Esophagus squamous epithelium (tissue), 4 donors: ENCODE measurements at regions not wholly inside any gene's neighbourhood (a gene's known extent, or its start where the extent isn't known, plus 50 kb on each side); places are given as distances from the start of the nearest gene placed in this dataset.

Experiments
- POLR2A ChIP-seq, 4 donors: fragments of 450-650 bp; IDR thresholded peaks; one replicate each; pipeline ENCODE4 v1.6.1; 2017; ENCODE audit warnings: antibody characterized with exemption in 4 of 4, mild to moderate bottlenecking in 4 of 4, moderate library complexity in 3 of 4
- TF ChIP-seq, protein P1 (sequence below), 6 experiments: fragments of 450-650 bp in 4 of 6; fragments of 200-600 bp in 2 of 6; sonication (generic) in 2 of 6; IDR thresholded peaks; one replicate each; pipeline ENCODE4 v1.5.1; 2016 to 2019; ENCODE audit warnings: antibody characterized with exemption in 6 of 6, mild to moderate bottlenecking in 4 of 6, moderate library complexity in 4 of 6

DNA sequence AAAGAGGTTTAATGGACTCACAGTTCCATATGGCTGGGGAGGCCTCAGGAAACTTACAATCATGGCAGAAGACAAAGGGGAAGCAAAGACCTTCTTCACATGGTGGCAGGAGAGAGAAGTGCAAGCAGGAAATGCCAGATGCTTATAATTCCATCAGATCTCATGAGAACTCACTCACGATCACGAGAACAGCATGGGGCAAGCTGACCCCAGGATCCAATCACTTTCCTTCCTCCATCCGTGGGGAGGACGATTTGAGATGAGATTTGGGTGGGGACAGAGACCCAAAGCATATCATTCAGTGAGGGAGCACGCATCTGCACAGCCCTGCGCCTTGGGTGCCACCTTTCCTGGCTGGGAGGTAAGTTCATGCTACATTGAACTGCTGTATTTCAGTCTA lies 234.1 kb upstream of the ATP10A start:
- TF ChIP-seq, protein P1, sequence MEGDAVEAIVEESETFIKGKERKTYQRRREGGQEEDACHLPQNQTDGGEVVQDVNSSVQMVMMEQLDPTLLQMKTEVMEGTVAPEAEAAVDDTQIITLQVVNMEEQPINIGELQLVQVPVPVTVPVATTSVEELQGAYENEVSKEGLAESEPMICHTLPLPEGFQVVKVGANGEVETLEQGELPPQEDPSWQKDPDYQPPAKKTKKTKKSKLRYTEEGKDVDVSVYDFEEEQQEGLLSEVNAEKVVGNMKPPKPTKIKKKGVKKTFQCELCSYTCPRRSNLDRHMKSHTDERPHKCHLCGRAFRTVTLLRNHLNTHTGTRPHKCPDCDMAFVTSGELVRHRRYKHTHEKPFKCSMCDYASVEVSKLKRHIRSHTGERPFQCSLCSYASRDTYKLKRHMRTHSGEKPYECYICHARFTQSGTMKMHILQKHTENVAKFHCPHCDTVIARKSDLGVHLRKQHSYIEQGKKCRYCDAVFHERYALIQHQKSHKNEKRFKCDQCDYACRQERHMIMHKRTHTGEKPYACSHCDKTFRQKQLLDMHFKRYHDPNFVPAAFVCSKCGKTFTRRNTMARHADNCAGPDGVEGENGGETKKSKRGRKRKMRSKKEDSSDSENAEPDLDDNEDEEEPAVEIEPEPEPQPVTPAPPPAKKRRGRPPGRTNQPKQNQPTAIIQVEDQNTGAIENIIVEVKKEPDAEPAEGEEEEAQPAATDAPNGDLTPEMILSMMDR (IDR thresholded peaks at IDR 0.05): no peak
- TF ChIP-seq POLR2A (IDR thresholded peaks at IDR 0.05): no peak
